H9 (cell line): ENCODE measurements at regions not wholly inside any gene's neighbourhood (a gene's known extent, or its start where the extent isn't known, plus 50 kb on each side); places are given as distances from the start of the nearest gene placed in this dataset.

Source experiments
- DNase-seq: peaks from one replicate; pipeline ENCODE4 v3.0.0-alpha.2; 2017
- H2AFZ ChIP-seq: one replicate; pipeline ENCODE4 v1.6.1; 2013; ENCODE audit warnings: mild to moderate bottlenecking, low read length, control low read depth, moderate library complexity
- H2AK5ac ChIP-seq: 2 replicates; pipeline ENCODE4 v1.6.1; 2013; ENCODE audit warnings: low read length, control low read depth, mixed read lengths; ENCODE audit not compliant: insufficient read length
- H2BK120ac ChIP-seq: one replicate; pipeline ENCODE4 v1.6.1; 2013; ENCODE audit warnings: low read depth, mild to moderate bottlenecking, low read length, control low read depth, inconsistent platforms; ENCODE audit not compliant: poor library complexity, severe bottlenecking
- H2BK12ac ChIP-seq: 2 replicates; pipeline ENCODE4 v1.6.1; 2013; ENCODE audit warnings: low read length, control low read depth, mixed read lengths, low read depth; ENCODE audit not compliant: insufficient read length
- H2BK15ac ChIP-seq: 2 replicates; pipeline ENCODE4 v1.6.1; 2013; ENCODE audit warnings: low read depth, low read length, control low read depth
- H2BK20ac ChIP-seq: one replicate; pipeline ENCODE4 v1.6.1; 2013; ENCODE audit warnings: low read depth, mild to moderate bottlenecking, low read length, control low read depth, inconsistent platforms; ENCODE audit not compliant: poor library complexity, severe bottlenecking
- H2BK5ac ChIP-seq: 2 replicates; pipeline ENCODE4 v1.6.1; 2013; ENCODE audit warnings: low read length, control low read depth, mixed read lengths; ENCODE audit not compliant: insufficient read length
- H3K14ac ChIP-seq: 2 replicates; pipeline ENCODE4 v1.6.1; 2013; ENCODE audit warnings: low read length, control low read depth; ENCODE audit not compliant: insufficient read depth
- H3K18ac ChIP-seq: 2 replicates; pipeline ENCODE4 v1.6.1; 2013; ENCODE audit warnings: low read depth, mild to moderate bottlenecking, mixed read lengths, low read length, control low read depth; ENCODE audit not compliant: insufficient read length
- H3K23ac ChIP-seq: 2 replicates; pipeline ENCODE4 v1.6.1; 2013; ENCODE audit warnings: low read length, control low read depth, mixed read lengths, low read depth; ENCODE audit not compliant: insufficient read length
- H3K23me2 ChIP-seq: 2 replicates; pipeline ENCODE4 v1.6.1; 2013; ENCODE audit warnings: low read depth, mild to moderate bottlenecking, mixed read lengths, low read length, control low read depth; ENCODE audit not compliant: insufficient read length, poor library complexity, severe bottlenecking
- H3K27ac ChIP-seq: 2 replicates; pipeline ENCODE4 v1.5.1; 2013; ENCODE audit warnings: low read length, control low read depth, mixed read lengths, low read depth; ENCODE audit not compliant: insufficient read length
- H3K27me3 ChIP-seq: 2 replicates; pipeline ENCODE4 v1.6.1; 2013; ENCODE audit warnings: low read length, control low read depth, inconsistent platforms; ENCODE audit not compliant: insufficient read depth
- H3K4ac ChIP-seq: 2 replicates; pipeline ENCODE4 v1.6.1; 2013; ENCODE audit warnings: low read depth, mild to moderate bottlenecking, control low read depth, inconsistent platforms, low read length, moderate library complexity
- H3K4me1 ChIP-seq: 2 replicates; pipeline ENCODE4 v1.6.1; 2013; ENCODE audit warnings: low read length, control low read depth, inconsistent platforms; ENCODE audit not compliant: insufficient read depth
- H3K4me2 ChIP-seq: 2 replicates; pipeline ENCODE4 v1.6.1; 2013; ENCODE audit warnings: low read length, control low read depth, mixed read lengths; ENCODE audit not compliant: insufficient read length, insufficient read depth
- H3K56ac ChIP-seq: 2 replicates; pipeline ENCODE4 v1.6.1; 2013; ENCODE audit warnings: low read depth, mild to moderate bottlenecking, mixed read lengths, low read length, control low read depth; ENCODE audit not compliant: insufficient read length
- H3K79me1 ChIP-seq: 2 replicates; pipeline ENCODE4 v1.6.1; 2013; ENCODE audit warnings: low read depth, mild to moderate bottlenecking, moderate library complexity, low read length, control low read depth, inconsistent platforms; ENCODE audit not compliant: insufficient read depth, poor library complexity, severe bottlenecking
- H3K79me2 ChIP-seq: 2 replicates; pipeline ENCODE4 v1.6.1; 2013; ENCODE audit warnings: low read length, control low read depth, inconsistent platforms; ENCODE audit not compliant: insufficient read depth
- H3K9ac ChIP-seq: 2 replicates; pipeline ENCODE4 v1.6.1; 2013; ENCODE audit warnings: low read length, control low read depth, mixed read lengths; ENCODE audit not compliant: insufficient read length; ENCODE audit errors: extremely low read depth
- H3K9me3 ChIP-seq: one replicate; pipeline ENCODE4 v1.6.1; 2013; ENCODE audit warnings: low read depth, low read length, inconsistent platforms; ENCODE audit not compliant: control insufficient read depth
- H3T11ph ChIP-seq: one replicate; pipeline ENCODE4 v1.6.1; 2013; ENCODE audit warnings: mild to moderate bottlenecking, low read length, control low read depth, inconsistent platforms
- H4K20me1 ChIP-seq: one replicate; pipeline ENCODE4 v1.6.1; 2013; ENCODE audit not compliant: control insufficient read depth, insufficient read length, insufficient read depth
- H4K5ac ChIP-seq: 2 replicates; pipeline ENCODE4 v1.6.1; 2013; ENCODE audit warnings: low read depth, mild to moderate bottlenecking, mixed read lengths, low read length, control low read depth; ENCODE audit not compliant: insufficient read length
- H4K8ac ChIP-seq: replicated peaks from 2 replicates; pipeline ENCODE4 v1.6.1; 2013; ENCODE audit warnings: low read length, control low read depth, mixed read lengths, low read depth; ENCODE audit not compliant: insufficient read length
- H4K91ac ChIP-seq: 2 replicates; pipeline ENCODE4 v1.6.1; 2013; ENCODE audit warnings: low read depth, mild to moderate bottlenecking, moderate library complexity, mixed read lengths, low read length, control low read depth; ENCODE audit not compliant: insufficient read length
- H3K27ac Mint-ChIP-seq, 3 experiments: 2 replicates in 2 of 3; 3 replicates in 1 of 3; pipeline ENCODE4 v1.8.0; 2020 to 2021; ENCODE audit warnings: mixed read lengths in 3 of 3, mild to moderate bottlenecking in 1 of 3, moderate library complexity in 1 of 3
- H3K27me3 Mint-ChIP-seq: 2 replicates; pipeline ENCODE4 v1.8.0; 2021; ENCODE audit warnings: low read depth, mild to moderate bottlenecking, moderate library complexity, mixed read lengths
- H3K36me3 Mint-ChIP-seq, 3 experiments: 2 replicates in 2 of 3; 3 replicates in 1 of 3; pipeline ENCODE4 v1.8.0; 2020 to 2021; ENCODE audit warnings: low read depth in 3 of 3, mixed read lengths in 3 of 3; ENCODE audit not compliant: insufficient read depth in 1 of 3
- H3K4me1 Mint-ChIP-seq, 2 experiments: 2 replicates each; pipeline ENCODE4 v1.8.0; 2020; ENCODE audit warnings: mixed read lengths in 2 of 2
- H3K4me3 Mint-ChIP-seq, 2 experiments: 2 replicates in 1 of 2; 3 replicates in 1 of 2; pipeline ENCODE4 v1.8.0; 2020 to 2021; ENCODE audit warnings: mild to moderate bottlenecking in 2 of 2, mixed read lengths in 2 of 2, moderate library complexity in 1 of 2
- H3K9me3 Mint-ChIP-seq, 2 experiments: 2 replicates in 1 of 2; 3 replicates in 1 of 2; pipeline ENCODE4 v1.8.0; 2020; ENCODE audit warnings: mild to moderate bottlenecking in 2 of 2, mixed read lengths in 2 of 2, moderate library complexity in 1 of 2
- CTCF ChIP-seq: fragments of 200-600 bp; sonication (generic); conservative IDR thresholded peaks from 3 replicates; pipeline ENCODE4 v1.8.0; 2021; ENCODE audit warnings: antibody characterized with exemption, mild to moderate bottlenecking
- WGBS: extraction: QIAGEN DNeasy Blood & Tissue Kit; methylation state at CpG from one replicate; pipeline ENCODE4 v1.1.7; 2013; ENCODE audit warnings: missing lambda C conversion rate, low lambda C conversion rate, mixed read lengths; ENCODE audit not compliant: insufficient read length; ENCODE audit errors: extremely low coverage; 5-methylcytosine and 5-hydroxymethylcytosine counted together

DNA sequence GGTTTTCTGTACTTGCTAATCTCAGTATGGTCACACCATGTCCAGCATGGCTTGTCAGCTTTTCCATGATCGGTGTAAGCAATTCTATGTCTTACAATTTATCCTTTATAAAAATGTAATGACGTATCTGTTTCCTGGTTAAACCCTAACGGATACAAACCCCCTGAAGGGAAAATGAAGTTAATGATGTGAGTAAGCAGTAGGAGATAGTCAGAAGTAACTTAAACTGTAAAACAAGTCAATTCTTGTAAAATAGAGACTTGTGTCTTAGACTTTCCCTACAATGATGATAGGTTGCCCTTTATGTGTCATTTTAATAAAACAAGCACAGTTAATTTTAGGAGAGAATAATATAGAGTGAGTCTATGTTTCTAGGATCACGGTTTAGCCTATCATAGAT is 1365.9 kb upstream of the SLC39A10 start:
- Mint-ChIP-seq H3K9me3 (no peaks in the 10 kb centered on the region), H3K27ac (no peak overlapping the region), H3K36me3 (no peaks in the 10 kb centered on the region), H3K4me3 (no peak overlapping the region), H3K27me3 (no peaks in the 10 kb centered on the region), H3K4me1 (peaks cover 7 to 10% of the 10 kb centered on the region in 2 experiments)
- WGBS = no CpG with 5 or more reads among the region's 4 CpGs
- Histone ChIP-seq H3T11ph (no peak overlapping the region), H4K5ac (no peak overlapping the region), H4K20me1 (no peaks in the 10 kb centered on the region), H3K14ac (no peak overlapping the region), H2AFZ (no peak overlapping the region), H2BK12ac (no peak overlapping the region), H2AK5ac (no peak overlapping the region), H3K79me1 (no peaks in the 10 kb centered on the region), H3K4me2 (no peak overlapping the region), H3K27ac (no peak overlapping the region), H3K23me2 (no peaks in the 10 kb centered on the region), H3K79me2 (no peaks in the 10 kb centered on the region), H3K4ac (no peak overlapping the region), H3K27me3 (no peaks in the 10 kb centered on the region), H3K9me3 (no peaks in the 10 kb centered on the region), H3K56ac (no peak overlapping the region), H2BK120ac (no peak overlapping the region), H2BK15ac (no peak overlapping the region), H3K18ac (no peak overlapping the region), H3K23ac (no peak overlapping the region), H4K91ac (no peak overlapping the region), H2BK20ac (no peak overlapping the region), H4K8ac (no peak overlapping the region), H3K4me1 (no peaks in the 10 kb centered on the region; the same call in 1 of the 2 replicates), H3K9ac (no peak overlapping the region), H2BK5ac (no peak overlapping the region)
- DNase-seq = no peak
- TF ChIP-seq CTCF = no peak
